Gastrocnemius medialis (tissue), 4 donors: ENCODE measurements at regions not wholly inside any gene's neighbourhood (a gene's known extent, or its start where the extent isn't known, plus 50 kb on each side); places are given as distances from the start of the nearest gene placed in this dataset.

Experiments
- POLR2A ChIP-seq, 2 donors: fragments of 450-650 bp; IDR thresholded peaks; one replicate each; pipeline ENCODE4 v1.6.1; 2017; ENCODE audit warnings: antibody characterized with exemption in 2 of 2, mild to moderate bottlenecking in 2 of 2, moderate library complexity in 2 of 2
- TF ChIP-seq, protein P1 (sequence below), 5 experiments: fragments of 450-650 bp in 3 of 5; fragments of 200-600 bp in 2 of 5; sonication (generic) in 2 of 5; IDR thresholded peaks in 4 of 5; conservative IDR thresholded peaks in 1 of 5; 1 replicate in 4 of 5; 2 replicates in 1 of 5; pipeline ENCODE4 v1.5.1; 2016 to 2019; ENCODE audit warnings: antibody characterized with exemption in 5 of 5, mild to moderate bottlenecking in 3 of 5, moderate library complexity in 3 of 5

DNA sequence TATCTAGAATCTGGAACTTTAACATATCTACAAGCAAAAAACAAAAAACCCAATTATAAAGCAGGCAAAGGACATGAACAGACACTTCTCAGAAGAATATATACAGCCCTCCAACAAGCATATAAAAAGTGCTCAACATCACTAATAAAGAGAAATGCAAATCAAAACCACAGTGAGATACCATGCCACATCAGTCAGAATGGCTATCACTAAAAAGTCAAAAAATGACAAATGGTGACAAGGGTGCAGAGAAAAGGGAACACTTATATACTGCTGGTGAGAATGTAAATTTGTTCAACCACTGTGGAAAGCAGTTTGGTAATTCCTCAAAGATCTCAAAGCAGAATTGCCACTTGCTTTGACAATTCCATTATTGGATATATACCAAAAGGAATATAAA lies 215.0 kb upstream of the EYS start:
- TF ChIP-seq, protein P1, sequence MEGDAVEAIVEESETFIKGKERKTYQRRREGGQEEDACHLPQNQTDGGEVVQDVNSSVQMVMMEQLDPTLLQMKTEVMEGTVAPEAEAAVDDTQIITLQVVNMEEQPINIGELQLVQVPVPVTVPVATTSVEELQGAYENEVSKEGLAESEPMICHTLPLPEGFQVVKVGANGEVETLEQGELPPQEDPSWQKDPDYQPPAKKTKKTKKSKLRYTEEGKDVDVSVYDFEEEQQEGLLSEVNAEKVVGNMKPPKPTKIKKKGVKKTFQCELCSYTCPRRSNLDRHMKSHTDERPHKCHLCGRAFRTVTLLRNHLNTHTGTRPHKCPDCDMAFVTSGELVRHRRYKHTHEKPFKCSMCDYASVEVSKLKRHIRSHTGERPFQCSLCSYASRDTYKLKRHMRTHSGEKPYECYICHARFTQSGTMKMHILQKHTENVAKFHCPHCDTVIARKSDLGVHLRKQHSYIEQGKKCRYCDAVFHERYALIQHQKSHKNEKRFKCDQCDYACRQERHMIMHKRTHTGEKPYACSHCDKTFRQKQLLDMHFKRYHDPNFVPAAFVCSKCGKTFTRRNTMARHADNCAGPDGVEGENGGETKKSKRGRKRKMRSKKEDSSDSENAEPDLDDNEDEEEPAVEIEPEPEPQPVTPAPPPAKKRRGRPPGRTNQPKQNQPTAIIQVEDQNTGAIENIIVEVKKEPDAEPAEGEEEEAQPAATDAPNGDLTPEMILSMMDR (IDR thresholded peaks at IDR 0.05 in 4 of 5, conservative IDR thresholded peaks at IDR 0.05 in 1 of 5) = no peak
- TF ChIP-seq POLR2A (IDR thresholded peaks at IDR 0.05) = no peak
